Neural cell (in vitro differentiated cells): ENCODE measurements at regions not wholly inside any gene's neighbourhood (a gene's known extent, or its start where the extent isn't known, plus 50 kb on each side); places are given as distances from the start of the nearest gene placed in this dataset.

Experiments used
- H2AFZ ChIP-seq: fragments of 200-600, 300-800 bp; sonication (generic), shearing (Covaris generic); 2 replicates; pipeline ENCODE4 v1.6.0; 2014; ENCODE audit warnings: low read depth, mild to moderate bottlenecking, antibody characterized with exemption, low read length, moderate library complexity
- H3F3A ChIP-seq: fragments of 200-600 bp; shearing (Covaris generic); 2 replicates; pipeline ENCODE4 v1.6.1; 2016; ENCODE audit warnings: mild to moderate bottlenecking, moderate library complexity, mixed read lengths, antibody characterized with exemption, low read length; ENCODE audit not compliant: insufficient read depth, poor library complexity, severe bottlenecking
- H3K27ac ChIP-seq: fragments of 200-600, 300-800 bp; sonication (generic), shearing (Covaris generic); 2 replicates; pipeline ENCODE4 v1.5.1; 2014; ENCODE audit warnings: mild to moderate bottlenecking, low read length, moderate library complexity
- H3K27me3 ChIP-seq: fragments of 300-800, 200-600 bp; sonication (generic), shearing (Covaris generic); 2 replicates; pipeline ENCODE4 v1.6.0; 2014; ENCODE audit warnings: mild to moderate bottlenecking, low read depth, low read length, moderate library complexity; ENCODE audit not compliant: insufficient read depth
- H3K36me3 ChIP-seq: fragments of 300-800, 200-600 bp; sonication (generic), shearing (Covaris generic); 2 replicates; pipeline ENCODE4 v1.5.1; 2014; ENCODE audit warnings: mild to moderate bottlenecking, antibody characterized with exemption, low read length, moderate library complexity; ENCODE audit not compliant: insufficient read depth
- H3K4me2 ChIP-seq: fragments of 300-800, 200-600 bp; sonication (generic), shearing (Covaris generic); 2 replicates; pipeline ENCODE4 v1.6.0; 2014; ENCODE audit warnings: mild to moderate bottlenecking, low read length
- H3K4me3 ChIP-seq: fragments of 300-800, 200-600 bp; sonication (generic), shearing (Covaris generic); 2 replicates; pipeline ENCODE4 v1.5.1; 2014; ENCODE audit warnings: mild to moderate bottlenecking, low read length, moderate library complexity
- H3K79me2 ChIP-seq: fragments of 200-600 bp; shearing (Covaris generic); replicated peaks from 2 replicates; pipeline ENCODE4 v1.6.0; 2014; ENCODE audit warnings: mild to moderate bottlenecking, low read length, moderate library complexity; ENCODE audit not compliant: insufficient read depth
- H3K9ac ChIP-seq: fragments of 300-800, 200-600 bp; sonication (generic), shearing (Covaris generic); 2 replicates; pipeline ENCODE4 v1.6.1; 2016; ENCODE audit warnings: mild to moderate bottlenecking, low read length, mixed read lengths
- H3K9me2 ChIP-seq: fragments of 200-600 bp; shearing (Covaris generic); 2 replicates; pipeline ENCODE4 v1.6.1; 2016; ENCODE audit warnings: mild to moderate bottlenecking, low read length, mixed read lengths; ENCODE audit not compliant: insufficient read depth
- H3K9me3 ChIP-seq: fragments of 200-600, 300-800 bp; sonication (generic), shearing (Covaris generic); 2 replicates; pipeline ENCODE4 v1.6.1; 2016; ENCODE audit warnings: mild to moderate bottlenecking, mixed run types, low read length, moderate library complexity, mixed read lengths
- H4K20me1 ChIP-seq: fragments of 200-600 bp; shearing (Covaris generic); 2 replicates; pipeline ENCODE4 v1.6.1; 2016; ENCODE audit warnings: mild to moderate bottlenecking, mixed run types; ENCODE audit not compliant: insufficient read depth
- EP300 ChIP-seq: fragments of 450-650 bp; conservative IDR thresholded peaks from 2 replicates; pipeline ENCODE4 v1.6.1; 2014; ENCODE audit warnings: antibody characterized with exemption, mild to moderate bottlenecking, moderate library complexity; ENCODE audit not compliant: poor library complexity, severe bottlenecking
- EZH2 ChIP-seq: fragments of 200-600, 300-800 bp; shearing (Covaris generic), sonication (generic); IDR thresholded peaks from 2 replicates; pipeline ENCODE4 v1.6.1; 2014; ENCODE audit warnings: antibody characterized with exemption, low read length, borderline replicate concordance, mild to moderate bottlenecking; ENCODE audit not compliant: insufficient read depth, poor library complexity, severe bottlenecking
- MXI1 ChIP-seq: fragments of 450-650 bp; conservative IDR thresholded peaks from 2 replicates; pipeline ENCODE4 v1.6.1; 2014; ENCODE audit warnings: antibody characterized with exemption, mild to moderate bottlenecking; ENCODE audit not compliant: poor library complexity, severe bottlenecking
- POLR2AphosphoS5 ChIP-seq: IDR thresholded peaks from 2 replicates; pipeline ENCODE4 v1.6.1; 2012
- RAD21 ChIP-seq: fragments of 450-650 bp; conservative IDR thresholded peaks from 2 replicates; pipeline ENCODE4 v1.6.1; 2014; ENCODE audit warnings: antibody characterized with exemption, mild to moderate bottlenecking, moderate library complexity
- SMC3 ChIP-seq: fragments of 450-650 bp; conservative IDR thresholded peaks from 2 replicates; pipeline ENCODE4 v1.6.1; 2014; ENCODE audit warnings: antibody characterized with exemption, mild to moderate bottlenecking, moderate library complexity; ENCODE audit not compliant: poor library complexity
- TAF1 ChIP-seq: IDR thresholded peaks from 2 replicates; pipeline ENCODE4 v1.6.1; 2012; ENCODE audit warnings: low read depth
- TF ChIP-seq, protein P1 (sequence below): fragments of 450-650 bp; IDR thresholded peaks from 2 replicates; pipeline ENCODE4 v1.5.1; 2014; ENCODE audit warnings: antibody characterized with exemption, mild to moderate bottlenecking, moderate library complexity; ENCODE audit not compliant: poor library complexity, severe bottlenecking
- TF ChIP-seq, protein P2 (sequence below): IDR thresholded peaks from 2 replicates; pipeline ENCODE4 v1.6.1; 2012; ENCODE audit warnings: borderline replicate concordance

DNA sequence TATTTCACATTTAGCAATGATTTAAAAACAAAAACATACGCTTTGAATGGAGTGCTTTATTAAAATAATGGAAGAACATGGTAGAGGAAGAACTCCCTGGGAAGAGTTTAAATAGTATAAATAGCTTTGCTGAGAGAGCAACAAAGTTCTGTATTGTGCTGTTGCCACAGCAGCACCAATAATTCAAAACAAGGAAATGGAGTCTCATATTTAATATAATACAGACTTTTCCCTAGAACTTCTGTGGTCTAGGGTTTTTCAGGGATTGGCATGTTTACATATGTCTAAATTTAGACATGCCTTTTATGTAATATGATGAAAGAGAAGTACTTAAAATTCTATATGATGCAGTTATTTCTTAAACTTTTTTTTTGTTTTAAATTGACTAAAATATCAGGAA is 217.2 kb upstream of the HDAC9 start:
- no peaks in the 10 kb centered on the region for H3F3A ChIP-seq
- H3K36me3 ChIP-seq: no peaks in the 10 kb centered on the region
- H3K79me2 ChIP-seq: no peaks in the 10 kb centered on the region
- no peak overlapping the region for H3K9ac ChIP-seq
- no peaks in the 10 kb centered on the region for H4K20me1 ChIP-seq
- TF ChIP-seq MXI1 (no peak), POLR2AphosphoS5 (no peak), RAD21 (no peak), EP300 (no peak), SMC3 (no peak), EZH2 (no peak), TAF1 (no peak)
- TF ChIP-seq, protein P1, sequence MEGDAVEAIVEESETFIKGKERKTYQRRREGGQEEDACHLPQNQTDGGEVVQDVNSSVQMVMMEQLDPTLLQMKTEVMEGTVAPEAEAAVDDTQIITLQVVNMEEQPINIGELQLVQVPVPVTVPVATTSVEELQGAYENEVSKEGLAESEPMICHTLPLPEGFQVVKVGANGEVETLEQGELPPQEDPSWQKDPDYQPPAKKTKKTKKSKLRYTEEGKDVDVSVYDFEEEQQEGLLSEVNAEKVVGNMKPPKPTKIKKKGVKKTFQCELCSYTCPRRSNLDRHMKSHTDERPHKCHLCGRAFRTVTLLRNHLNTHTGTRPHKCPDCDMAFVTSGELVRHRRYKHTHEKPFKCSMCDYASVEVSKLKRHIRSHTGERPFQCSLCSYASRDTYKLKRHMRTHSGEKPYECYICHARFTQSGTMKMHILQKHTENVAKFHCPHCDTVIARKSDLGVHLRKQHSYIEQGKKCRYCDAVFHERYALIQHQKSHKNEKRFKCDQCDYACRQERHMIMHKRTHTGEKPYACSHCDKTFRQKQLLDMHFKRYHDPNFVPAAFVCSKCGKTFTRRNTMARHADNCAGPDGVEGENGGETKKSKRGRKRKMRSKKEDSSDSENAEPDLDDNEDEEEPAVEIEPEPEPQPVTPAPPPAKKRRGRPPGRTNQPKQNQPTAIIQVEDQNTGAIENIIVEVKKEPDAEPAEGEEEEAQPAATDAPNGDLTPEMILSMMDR: no peak
- TF ChIP-seq, protein P2, sequence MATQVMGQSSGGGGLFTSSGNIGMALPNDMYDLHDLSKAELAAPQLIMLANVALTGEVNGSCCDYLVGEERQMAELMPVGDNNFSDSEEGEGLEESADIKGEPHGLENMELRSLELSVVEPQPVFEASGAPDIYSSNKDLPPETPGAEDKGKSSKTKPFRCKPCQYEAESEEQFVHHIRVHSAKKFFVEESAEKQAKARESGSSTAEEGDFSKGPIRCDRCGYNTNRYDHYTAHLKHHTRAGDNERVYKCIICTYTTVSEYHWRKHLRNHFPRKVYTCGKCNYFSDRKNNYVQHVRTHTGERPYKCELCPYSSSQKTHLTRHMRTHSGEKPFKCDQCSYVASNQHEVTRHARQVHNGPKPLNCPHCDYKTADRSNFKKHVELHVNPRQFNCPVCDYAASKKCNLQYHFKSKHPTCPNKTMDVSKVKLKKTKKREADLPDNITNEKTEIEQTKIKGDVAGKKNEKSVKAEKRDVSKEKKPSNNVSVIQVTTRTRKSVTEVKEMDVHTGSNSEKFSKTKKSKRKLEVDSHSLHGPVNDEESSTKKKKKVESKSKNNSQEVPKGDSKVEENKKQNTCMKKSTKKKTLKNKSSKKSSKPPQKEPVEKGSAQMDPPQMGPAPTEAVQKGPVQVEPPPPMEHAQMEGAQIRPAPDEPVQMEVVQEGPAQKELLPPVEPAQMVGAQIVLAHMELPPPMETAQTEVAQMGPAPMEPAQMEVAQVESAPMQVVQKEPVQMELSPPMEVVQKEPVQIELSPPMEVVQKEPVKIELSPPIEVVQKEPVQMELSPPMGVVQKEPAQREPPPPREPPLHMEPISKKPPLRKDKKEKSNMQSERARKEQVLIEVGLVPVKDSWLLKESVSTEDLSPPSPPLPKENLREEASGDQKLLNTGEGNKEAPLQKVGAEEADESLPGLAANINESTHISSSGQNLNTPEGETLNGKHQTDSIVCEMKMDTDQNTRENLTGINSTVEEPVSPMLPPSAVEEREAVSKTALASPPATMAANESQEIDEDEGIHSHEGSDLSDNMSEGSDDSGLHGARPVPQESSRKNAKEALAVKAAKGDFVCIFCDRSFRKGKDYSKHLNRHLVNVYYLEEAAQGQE: no peak
- H3K9me3 ChIP-seq: no peaks in the 10 kb centered on the region
- H3K4me2 ChIP-seq: no peak overlapping the region
- H3K9me2 ChIP-seq: no peaks in the 10 kb centered on the region
- no peak overlapping the region for H3K27ac ChIP-seq
- H2AFZ ChIP-seq: no peak overlapping the region
- H3K4me3 ChIP-seq: no peak overlapping the region
- H3K27me3 ChIP-seq: no peaks in the 10 kb centered on the region

GRCh38 chr7:18283045-18283444 is 212.5 kb upstream of the HDAC9 start:
- Histone ChIP-seq H2AFZ (no peak overlapping the region), H3K27ac (no peak overlapping the region), H4K20me1 (no peaks in the 10 kb centered on the region), H3F3A (no peaks in the 10 kb centered on the region), H3K4me2 (no peak overlapping the region), H3K4me3 (no peak overlapping the region), H3K9ac (no peak overlapping the region), H3K79me2 (no peaks in the 10 kb centered on the region), H3K9me3 (no peaks in the 10 kb centered on the region), H3K36me3 (no peaks in the 10 kb centered on the region), H3K27me3 (no peaks in the 10 kb centered on the region), H3K9me2 (no peaks in the 10 kb centered on the region)
- TF ChIP-seq MXI1 (no peak), TAF1 (no peak), EP300 (no peak), SMC3 (no peak), RAD21 (no peak)
- TF ChIP-seq, protein P1: no peak
- TF ChIP-seq, protein P2: no peak
